HCT116 (cell line): ENCODE measurements at regions not wholly inside any gene's neighbourhood (a gene's known extent, or its start where the extent isn't known, plus 50 kb on each side); places are given as distances from the start of the nearest gene placed in this dataset.

Source experiments
- ATF3 ChIP-seq: IDR thresholded peaks from 2 replicates; pipeline ENCODE4 v1.6.1; 2012
- EGR1 ChIP-seq: IDR thresholded peaks from 2 replicates; pipeline ENCODE4 v1.6.1; 2012; ENCODE audit warnings: low read depth
- EZH2 ChIP-seq: fragments of 200-600 bp; sonication (generic); IDR thresholded peaks from 2 replicates; pipeline ENCODE4 v1.6.1; 2017; ENCODE audit warnings: antibody characterized with exemption, mixed run types
- EZH2phosphoT487 ChIP-seq: fragments of 200-600 bp; IDR thresholded peaks from 2 replicates; pipeline ENCODE4 v1.6.1; 2018; ENCODE audit warnings: antibody characterized with exemption, borderline replicate concordance
- POLR2A ChIP-seq: IDR thresholded peaks from 2 replicates; pipeline ENCODE4 v1.7.0; 2011; ENCODE audit warnings: borderline replicate concordance; ENCODE audit not compliant: insufficient read depth, insufficient read length; ENCODE audit errors: extremely low read depth
- POLR2AphosphoS5 ChIP-seq: IDR thresholded peaks from 2 replicates; pipeline ENCODE4 v1.6.1; 2011; ENCODE audit warnings: mild to moderate bottlenecking, low read depth, low read length, moderate library complexity
- TCF7L2 ChIP-seq: IDR thresholded peaks from 2 replicates; pipeline ENCODE4 v1.7.0; 2011; ENCODE audit warnings: borderline replicate concordance, inconsistent platforms; ENCODE audit not compliant: insufficient read depth, insufficient read length; ENCODE audit errors: extremely low read depth
- YY1 ChIP-seq: IDR thresholded peaks from 2 replicates; pipeline ENCODE4 v1.6.1; 2011; ENCODE audit warnings: low read length, low read depth, moderate library complexity, mild to moderate bottlenecking; ENCODE audit not compliant: insufficient replicate concordance; ENCODE audit errors: extremely low read depth
- ZFX ChIP-seq: fragments of 450-650 bp; IDR thresholded peaks from 2 replicates; pipeline ENCODE4 v1.6.1; 2017
- TF ChIP-seq, protein P1 (sequence below), 3 experiments: fragments of 200-600 bp in 1 of 3; sonication (generic) in 1 of 3; IDR thresholded peaks in 2 of 3; conservative IDR thresholded peaks in 1 of 3; 2 replicates each; pipeline ENCODE4 v1.5.1; 2012 to 2017; ENCODE audit warnings: low read depth in 2 of 3, low read length in 2 of 3, antibody characterized with exemption in 1 of 3, borderline replicate concordance in 1 of 3, control low read depth in 1 of 3, mild to moderate bottlenecking in 1 of 3, mixed read lengths in 1 of 3, mixed run types in 1 of 3, moderate library complexity in 1 of 3; ENCODE audit not compliant: insufficient read depth in 1 of 3
- TF ChIP-seq, protein P2 (sequence below): IDR thresholded peaks from 2 replicates; pipeline ENCODE4 v1.6.1; 2012; ENCODE audit warnings: low read depth

DNA sequence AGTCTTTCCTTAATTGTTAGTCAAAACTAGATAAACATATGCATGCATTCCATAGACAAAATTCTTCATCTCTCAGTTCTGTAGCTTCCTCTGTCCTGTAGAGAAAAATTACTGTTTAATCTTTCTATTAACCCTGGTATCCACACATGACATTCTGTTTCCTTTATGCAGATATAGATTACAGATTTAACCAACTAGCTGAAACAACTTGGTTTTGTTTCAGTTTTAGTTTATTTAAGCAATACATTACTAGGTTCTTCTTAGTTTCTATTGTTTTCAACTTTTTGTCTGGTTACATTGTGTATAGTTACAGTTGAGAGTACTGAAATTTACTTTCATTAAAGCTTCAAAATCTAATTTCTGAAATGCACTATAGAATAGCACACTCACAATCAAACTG, 933.9 kb upstream of the EPHA5 start:
- TF ChIP-seq, protein P1, sequence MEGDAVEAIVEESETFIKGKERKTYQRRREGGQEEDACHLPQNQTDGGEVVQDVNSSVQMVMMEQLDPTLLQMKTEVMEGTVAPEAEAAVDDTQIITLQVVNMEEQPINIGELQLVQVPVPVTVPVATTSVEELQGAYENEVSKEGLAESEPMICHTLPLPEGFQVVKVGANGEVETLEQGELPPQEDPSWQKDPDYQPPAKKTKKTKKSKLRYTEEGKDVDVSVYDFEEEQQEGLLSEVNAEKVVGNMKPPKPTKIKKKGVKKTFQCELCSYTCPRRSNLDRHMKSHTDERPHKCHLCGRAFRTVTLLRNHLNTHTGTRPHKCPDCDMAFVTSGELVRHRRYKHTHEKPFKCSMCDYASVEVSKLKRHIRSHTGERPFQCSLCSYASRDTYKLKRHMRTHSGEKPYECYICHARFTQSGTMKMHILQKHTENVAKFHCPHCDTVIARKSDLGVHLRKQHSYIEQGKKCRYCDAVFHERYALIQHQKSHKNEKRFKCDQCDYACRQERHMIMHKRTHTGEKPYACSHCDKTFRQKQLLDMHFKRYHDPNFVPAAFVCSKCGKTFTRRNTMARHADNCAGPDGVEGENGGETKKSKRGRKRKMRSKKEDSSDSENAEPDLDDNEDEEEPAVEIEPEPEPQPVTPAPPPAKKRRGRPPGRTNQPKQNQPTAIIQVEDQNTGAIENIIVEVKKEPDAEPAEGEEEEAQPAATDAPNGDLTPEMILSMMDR (IDR thresholded peaks at IDR 0.05 in 2 of 3, conservative IDR thresholded peaks at IDR 0.05 in 1 of 3; ENCODE audit: borderline replicate concordance in 1 of 3, insufficient read depth in 1 of 3, low read depth in 2 of 3, low read length in 2 of 3), result no peak
- TF ChIP-seq EZH2phosphoT487, result no peak
- TF ChIP-seq POLR2AphosphoS5, result no peak
- no peak for TF ChIP-seq TCF7L2
- TF ChIP-seq YY1, result no peak
- no peak for TF ChIP-seq ZFX
- no peak for TF ChIP-seq POLR2A
- no peak for TF ChIP-seq EZH2
- TF ChIP-seq, protein P2, sequence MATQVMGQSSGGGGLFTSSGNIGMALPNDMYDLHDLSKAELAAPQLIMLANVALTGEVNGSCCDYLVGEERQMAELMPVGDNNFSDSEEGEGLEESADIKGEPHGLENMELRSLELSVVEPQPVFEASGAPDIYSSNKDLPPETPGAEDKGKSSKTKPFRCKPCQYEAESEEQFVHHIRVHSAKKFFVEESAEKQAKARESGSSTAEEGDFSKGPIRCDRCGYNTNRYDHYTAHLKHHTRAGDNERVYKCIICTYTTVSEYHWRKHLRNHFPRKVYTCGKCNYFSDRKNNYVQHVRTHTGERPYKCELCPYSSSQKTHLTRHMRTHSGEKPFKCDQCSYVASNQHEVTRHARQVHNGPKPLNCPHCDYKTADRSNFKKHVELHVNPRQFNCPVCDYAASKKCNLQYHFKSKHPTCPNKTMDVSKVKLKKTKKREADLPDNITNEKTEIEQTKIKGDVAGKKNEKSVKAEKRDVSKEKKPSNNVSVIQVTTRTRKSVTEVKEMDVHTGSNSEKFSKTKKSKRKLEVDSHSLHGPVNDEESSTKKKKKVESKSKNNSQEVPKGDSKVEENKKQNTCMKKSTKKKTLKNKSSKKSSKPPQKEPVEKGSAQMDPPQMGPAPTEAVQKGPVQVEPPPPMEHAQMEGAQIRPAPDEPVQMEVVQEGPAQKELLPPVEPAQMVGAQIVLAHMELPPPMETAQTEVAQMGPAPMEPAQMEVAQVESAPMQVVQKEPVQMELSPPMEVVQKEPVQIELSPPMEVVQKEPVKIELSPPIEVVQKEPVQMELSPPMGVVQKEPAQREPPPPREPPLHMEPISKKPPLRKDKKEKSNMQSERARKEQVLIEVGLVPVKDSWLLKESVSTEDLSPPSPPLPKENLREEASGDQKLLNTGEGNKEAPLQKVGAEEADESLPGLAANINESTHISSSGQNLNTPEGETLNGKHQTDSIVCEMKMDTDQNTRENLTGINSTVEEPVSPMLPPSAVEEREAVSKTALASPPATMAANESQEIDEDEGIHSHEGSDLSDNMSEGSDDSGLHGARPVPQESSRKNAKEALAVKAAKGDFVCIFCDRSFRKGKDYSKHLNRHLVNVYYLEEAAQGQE, result no peak
- no peak for TF ChIP-seq ATF3
- no peak for TF ChIP-seq EGR1
